ENCODE measurements at regions not wholly inside any gene's neighbourhood (a gene's known extent, or its start where the extent isn't known, plus 50 kb on each side); places are given as distances from the start of the nearest gene placed in this dataset.

DNA sequence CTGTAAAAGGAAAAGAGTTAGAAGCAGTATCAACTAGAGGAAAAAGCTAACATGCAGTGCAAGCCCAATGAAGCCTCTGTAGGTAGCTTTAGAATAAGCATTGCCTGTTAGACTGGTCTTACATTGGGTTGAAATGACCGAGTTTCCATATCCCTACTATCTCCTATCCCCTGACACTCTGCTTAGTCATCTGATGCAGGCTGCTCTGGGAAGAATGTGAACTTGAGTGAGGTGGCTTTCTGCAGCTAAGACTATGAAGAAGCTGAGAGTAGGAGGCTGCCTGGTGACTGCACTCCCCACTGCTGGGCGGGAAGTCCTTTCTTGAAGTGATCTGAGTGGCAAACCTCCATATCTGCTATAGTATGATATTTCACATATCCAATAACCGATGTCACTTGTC, 64.7 kb downstream of the OXSM start:
- H3K4me2 ChIP-seq (ENCODE audit: extremely low read depth, insufficient read depth, low read length) = peak overlapping the region; percentile 56
- no peak overlapping the region for H3K4me3 ChIP-seq (replicated peaks in 1 of 4; ENCODE audit: control extremely low read depth in 1 of 4, insufficient read depth in 1 of 4, low read depth in 3 of 4, low read length in 4 of 4)

DNA sequence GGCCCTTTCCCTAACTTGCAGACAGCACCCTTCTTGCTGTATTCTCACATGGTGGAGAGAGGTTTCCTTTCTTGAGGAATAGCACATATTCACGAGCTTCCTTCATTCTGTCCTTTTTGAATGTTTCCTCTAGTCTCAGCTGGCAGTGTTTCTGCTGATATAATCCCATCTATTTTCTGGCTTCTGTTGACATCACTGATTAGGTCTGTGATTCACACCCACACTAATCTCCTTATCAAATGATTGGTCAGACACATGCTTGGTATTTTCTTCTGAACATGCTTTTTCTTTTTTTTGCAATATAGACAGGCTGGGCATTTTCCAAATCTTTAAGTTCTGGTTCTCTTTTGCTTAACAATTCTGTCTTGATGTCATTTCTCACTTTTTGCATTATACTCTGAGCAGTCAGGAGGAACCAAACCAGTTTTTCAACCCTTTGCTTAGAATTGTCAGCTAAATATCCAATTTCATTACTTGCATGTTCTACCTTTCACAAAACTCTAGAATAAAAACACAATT, 65.4 kb downstream of the OXSM start:
- H3K9ac ChIP-seq (ENCODE audit: insufficient read depth, low read length) = no peak overlapping the region
- H3K79me2 ChIP-seq (ENCODE audit: control insufficient read depth, insufficient read depth, low read length) = no peaks in the 10 kb centered on the region
- DNase-seq (ENCODE audit: low read depth in 2 of 2) = peak in 1 of 2 donors; percentile 57
- H3K4me2 ChIP-seq (ENCODE audit: extremely low read depth, insufficient read depth, low read length) = no peak overlapping the region
- H3K36me3 ChIP-seq (ENCODE audit: control insufficient read depth, insufficient read depth, low read length) = no peaks in the 10 kb centered on the region
- no peak overlapping the region for H3K4me3 ChIP-seq (replicated peaks in 1 of 4; ENCODE audit: control extremely low read depth in 1 of 4, insufficient read depth in 1 of 4, low read depth in 3 of 4, low read length in 4 of 4)
- TF ChIP-seq, protein P1, sequence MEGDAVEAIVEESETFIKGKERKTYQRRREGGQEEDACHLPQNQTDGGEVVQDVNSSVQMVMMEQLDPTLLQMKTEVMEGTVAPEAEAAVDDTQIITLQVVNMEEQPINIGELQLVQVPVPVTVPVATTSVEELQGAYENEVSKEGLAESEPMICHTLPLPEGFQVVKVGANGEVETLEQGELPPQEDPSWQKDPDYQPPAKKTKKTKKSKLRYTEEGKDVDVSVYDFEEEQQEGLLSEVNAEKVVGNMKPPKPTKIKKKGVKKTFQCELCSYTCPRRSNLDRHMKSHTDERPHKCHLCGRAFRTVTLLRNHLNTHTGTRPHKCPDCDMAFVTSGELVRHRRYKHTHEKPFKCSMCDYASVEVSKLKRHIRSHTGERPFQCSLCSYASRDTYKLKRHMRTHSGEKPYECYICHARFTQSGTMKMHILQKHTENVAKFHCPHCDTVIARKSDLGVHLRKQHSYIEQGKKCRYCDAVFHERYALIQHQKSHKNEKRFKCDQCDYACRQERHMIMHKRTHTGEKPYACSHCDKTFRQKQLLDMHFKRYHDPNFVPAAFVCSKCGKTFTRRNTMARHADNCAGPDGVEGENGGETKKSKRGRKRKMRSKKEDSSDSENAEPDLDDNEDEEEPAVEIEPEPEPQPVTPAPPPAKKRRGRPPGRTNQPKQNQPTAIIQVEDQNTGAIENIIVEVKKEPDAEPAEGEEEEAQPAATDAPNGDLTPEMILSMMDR (conservative IDR thresholded peaks at IDR 0.05 in 1 of 2, IDR thresholded peaks at IDR 0.05 in 1 of 2; ENCODE audit: low read depth in 1 of 2, low read length in 2 of 2) = no peak
- TF ChIP-seq EZH2 (IDR thresholded peaks at IDR 0.05; ENCODE audit: low read length, missing control alignments) = no peak
- no peaks in the 10 kb centered on the region for H3K9me3 ChIP-seq (ENCODE audit: control insufficient read depth, insufficient read depth, low read depth, low read length)
- no peaks in the 10 kb centered on the region for H4K20me1 ChIP-seq (ENCODE audit: control insufficient read depth, extremely low read depth, insufficient read depth, low read length)
- no peaks in the 10 kb centered on the region for H3K27me3 ChIP-seq (ENCODE audit: control insufficient read depth, insufficient read depth, low read length)
- peaks cover 3% of the 10 kb centered on the region for H3K4me1 ChIP-seq (ENCODE audit: control insufficient read depth, extremely low read depth, insufficient read depth, low read length)
- H3K27ac ChIP-seq (ENCODE audit: insufficient read depth, low read length) = no peak overlapping the region
- no peak overlapping the region for H2AFZ ChIP-seq (ENCODE audit: low read length)

More for the DNA sequence above, 64.7 kb downstream of the OXSM start:
- Histone ChIP-seq H3K27ac (ENCODE audit: insufficient read depth, low read length) (peak overlapping the region; percentile 37), H2AFZ (ENCODE audit: low read length) (no peak overlapping the region), H3K36me3 (ENCODE audit: control insufficient read depth, insufficient read depth, low read length) (no peaks in the 10 kb centered on the region), H3K9ac (ENCODE audit: insufficient read depth, low read length) (no peak overlapping the region), H3K27me3 (ENCODE audit: control insufficient read depth, insufficient read depth, low read length) (no peaks in the 10 kb centered on the region), H3K79me2 (ENCODE audit: control insufficient read depth, insufficient read depth, low read length) (no peaks in the 10 kb centered on the region), H3K4me1 (ENCODE audit: control insufficient read depth, extremely low read depth, insufficient read depth, low read length) (peaks cover 3% of the 10 kb centered on the region), H4K20me1 (ENCODE audit: control insufficient read depth, extremely low read depth, insufficient read depth, low read length) (no peaks in the 10 kb centered on the region), H3K9me3 (ENCODE audit: control insufficient read depth, insufficient read depth, low read depth, low read length) (no peaks in the 10 kb centered on the region)
- no peak for TF ChIP-seq EZH2 (IDR thresholded peaks at IDR 0.05; ENCODE audit: low read length, missing control alignments)
- TF ChIP-seq, protein P1 (conservative IDR thresholded peaks at IDR 0.05 in 1 of 2, IDR thresholded peaks at IDR 0.05 in 1 of 2; ENCODE audit: low read depth in 1 of 2, low read length in 2 of 2) = no peak
- peak; percentile 29 to 83 for DNase-seq (ENCODE audit: low read depth in 2 of 2)

DNA sequence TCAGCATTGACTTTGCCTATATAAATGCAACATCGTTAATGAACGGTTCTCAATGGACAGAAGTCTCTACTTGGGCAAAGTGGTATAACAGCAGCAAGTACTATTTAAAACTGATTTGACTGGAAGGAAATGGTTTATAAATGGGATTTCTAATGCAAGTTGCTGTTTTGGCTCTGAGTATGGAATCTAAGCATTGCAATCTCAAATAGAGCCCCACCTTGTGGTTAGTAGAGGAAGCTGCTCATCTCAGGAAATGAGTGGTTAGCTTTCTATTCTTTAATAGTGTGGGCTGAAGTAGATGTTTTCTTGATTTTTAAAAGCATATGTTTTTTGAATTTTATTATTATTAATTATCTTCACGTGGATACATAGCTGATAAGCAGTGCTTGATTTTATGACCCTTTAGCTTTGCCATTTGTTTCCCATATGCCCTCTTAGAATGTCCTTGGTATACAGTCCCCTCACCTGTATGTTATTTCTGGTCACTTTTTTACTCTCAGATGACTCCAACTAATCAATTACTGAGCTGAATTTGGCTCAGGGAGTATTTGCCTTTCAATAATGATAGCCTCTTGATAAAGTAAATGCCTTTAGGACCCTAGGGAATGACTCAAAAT, 67.1 kb downstream of the OXSM start:
- Histone ChIP-seq H3K36me3 (ENCODE audit: control insufficient read depth, insufficient read depth, low read length) (no peaks in the 10 kb centered on the region), H3K27ac (ENCODE audit: insufficient read depth, low read length) (no peak overlapping the region), H4K20me1 (ENCODE audit: control insufficient read depth, extremely low read depth, insufficient read depth, low read length) (no peaks in the 10 kb centered on the region), H3K79me2 (ENCODE audit: control insufficient read depth, insufficient read depth, low read length) (no peaks in the 10 kb centered on the region), H2AFZ (ENCODE audit: low read length) (no peak overlapping the region), H3K27me3 (ENCODE audit: control insufficient read depth, insufficient read depth, low read length) (no peaks in the 10 kb centered on the region), H3K4me2 (ENCODE audit: extremely low read depth, insufficient read depth, low read length) (no peak overlapping the region), H3K9me3 (ENCODE audit: control insufficient read depth, insufficient read depth, low read depth, low read length) (no peaks in the 10 kb centered on the region), H3K9ac (ENCODE audit: insufficient read depth, low read length) (no peak overlapping the region), H3K4me1 (ENCODE audit: control insufficient read depth, extremely low read depth, insufficient read depth, low read length) (peaks cover 3% of the 10 kb centered on the region), H3K4me3 (replicated peaks in 1 of 4; ENCODE audit: control extremely low read depth in 1 of 4, insufficient read depth in 1 of 4, low read depth in 3 of 4, low read length in 4 of 4) (no peak overlapping the region)
- DNase-seq (ENCODE audit: low read depth in 2 of 2) = peak; percentile 49 to 72
- TF ChIP-seq, protein P1 (conservative IDR thresholded peaks at IDR 0.05 in 1 of 2, IDR thresholded peaks at IDR 0.05 in 1 of 2; ENCODE audit: low read depth in 1 of 2, low read length in 2 of 2) = peak; percentile 84 to 90
- no peak for TF ChIP-seq EZH2 (IDR thresholded peaks at IDR 0.05; ENCODE audit: low read length, missing control alignments)
